WTC11 (cell line): ENCODE measurements at regions not wholly inside any gene's neighbourhood (a gene's known extent, or its start where the extent isn't known, plus 50 kb on each side); places are given as distances from the start of the nearest gene placed in this dataset.

Source experiments
- ATAC-seq: fragments of 200-7000 bp; cut with Tn5 transposase; 2 replicates; pipeline ENCODE4 v1.10.0; 2021; ENCODE audit warnings: mild to moderate bottlenecking, moderate library complexity
- CTCF ChIA-PET: fragments of 300-600 bp; sonication (Branson Sonifier 250); formaldehyde crosslinking; loops from one replicate; lab custom pipeline; 2021; ENCODE audit warnings: antibody characterized with exemption; lab: Charles Lee
- POLR2A ChIA-PET: fragments of 350-600 bp; sonication (Branson Sonifier 250); formaldehyde crosslinking; loops from one replicate; lab custom pipeline; 2021; ENCODE audit warnings: antibody characterized with exemption; lab: Charles Lee
- DNase-seq: peaks from one replicate; pipeline ENCODE4 v3.0.0; 2021; ENCODE audit warnings: low spot score
- H3K27ac Mint-ChIP-seq: 2 replicates; pipeline ENCODE4 v1.8.0; 2021; ENCODE audit warnings: mixed read lengths
- H3K27me3 Mint-ChIP-seq: 2 replicates; pipeline ENCODE4 v1.8.0; 2021; ENCODE audit warnings: low read depth, mild to moderate bottlenecking, moderate library complexity, mixed read lengths
- H3K36me3 Mint-ChIP-seq: 2 replicates; pipeline ENCODE4 v1.8.0; 2021; ENCODE audit warnings: mixed read lengths
- H3K4me1 Mint-ChIP-seq: 2 replicates; pipeline ENCODE4 v1.8.0; 2022; ENCODE audit warnings: mixed read lengths
- H3K4me3 Mint-ChIP-seq: 2 replicates; pipeline ENCODE4 v1.8.0; 2021; ENCODE audit warnings: mild to moderate bottlenecking, moderate library complexity, mixed read lengths
- H3K9me3 Mint-ChIP-seq: 2 replicates; pipeline ENCODE4 v1.8.0; 2021; ENCODE audit warnings: mixed read lengths
- AR ChIP-seq: fragments of 250-450 bp; sonication (Bioruptor Pico); IDR thresholded peaks from 2 replicates; pipeline ENCODE4 v1.9.0; 2021; ENCODE audit warnings: mild to moderate bottlenecking
- CREB1 ChIP-seq: sonication (generic); formaldehyde crosslinking; IDR thresholded peaks from 2 replicates; pipeline ENCODE4 v1.8.0; 2023; ENCODE audit warnings: mild to moderate bottlenecking, missing genetic modification reagents
- CREM ChIP-seq: sonication (generic); formaldehyde crosslinking; IDR thresholded peaks from 2 replicates; pipeline ENCODE4 v1.8.1; 2022; ENCODE audit warnings: mild to moderate bottlenecking, missing genetic modification reagents, moderate library complexity
- CTCF ChIP-seq: fragments of 200-600 bp; IDR thresholded peaks from 2 replicates; pipeline ENCODE4 v1.8.0; 2022; ENCODE audit warnings: antibody characterized with exemption
- E2F1 ChIP-seq: sonication (generic); formaldehyde crosslinking; IDR thresholded peaks from 2 replicates; pipeline ENCODE4 v1.8.0; 2022; ENCODE audit warnings: mild to moderate bottlenecking, missing genetic modification reagents
- E2F5 ChIP-seq: sonication (generic); formaldehyde crosslinking; IDR thresholded peaks from 2 replicates; pipeline ENCODE4 v1.8.1; 2022; ENCODE audit warnings: mild to moderate bottlenecking, moderate library complexity, missing genetic modification reagents
- ELF4 ChIP-seq: sonication (generic); formaldehyde crosslinking; IDR thresholded peaks from 2 replicates; pipeline ENCODE4 v1.8.1; 2022; ENCODE audit warnings: low read depth, mild to moderate bottlenecking, moderate library complexity, missing genetic modification reagents
- FOXP1 ChIP-seq: sonication (generic); formaldehyde crosslinking; IDR thresholded peaks from 2 replicates; pipeline ENCODE4 v1.8.0; 2022; ENCODE audit warnings: missing genetic modification reagents, mild to moderate bottlenecking, moderate library complexity, borderline replicate concordance
- GTF2I ChIP-seq: fragments of 250-450 bp; sonication (Bioruptor Pico); conservative IDR thresholded peaks from 2 replicates; pipeline ENCODE4 v1.4.0; 2021; ENCODE audit warnings: mild to moderate bottlenecking
- MAX ChIP-seq: sonication (generic); formaldehyde crosslinking; IDR thresholded peaks from 2 replicates; pipeline ENCODE4 v1.8.0; 2022; ENCODE audit warnings: mild to moderate bottlenecking, missing genetic modification reagents
- NFE2L1 ChIP-seq: sonication (generic); formaldehyde crosslinking; IDR thresholded peaks from 2 replicates; pipeline ENCODE4 v1.8.1; 2023; ENCODE audit warnings: missing genetic modification reagents
- NR2C2 ChIP-seq: sonication (generic); formaldehyde crosslinking; IDR thresholded peaks from 2 replicates; pipeline ENCODE4 v1.8.0; 2022; ENCODE audit warnings: mild to moderate bottlenecking, missing genetic modification reagents
- TCF7 ChIP-seq: sonication (generic); formaldehyde crosslinking; IDR thresholded peaks from 2 replicates; pipeline ENCODE4 v1.8.0; 2022; ENCODE audit warnings: mild to moderate bottlenecking, low read depth, missing genetic modification reagents, moderate library complexity
- ZNF423 ChIP-seq: fragments of 250-450 bp; sonication (Bioruptor Pico); IDR thresholded peaks from 2 replicates; pipeline ENCODE4 v2.1.2; 2022; ENCODE audit warnings: mild to moderate bottlenecking, moderate library complexity

- TF ChIP-seq CREM (no peak), GTF2I (CRISPR knock-in tag) (no peak), NR2C2 (CRISPR knock-in tag) (no peak), AR (CRISPR knock-in tag) (no peak), TCF7 (no peak)
- Mint-ChIP-seq H3K4me3 (no peak overlapping the region), H3K36me3 (no peaks in the 10 kb centered on the region), H3K27me3 (no peaks in the 10 kb centered on the region), H3K4me1 (peaks cover 19% of the 10 kb centered on the region), H3K27ac (no peak overlapping the region), H3K9me3 (peaks cover 24% of the 10 kb centered on the region)
- CTCF ChIA-PET: no interaction called here
- POLR2A ChIA-PET: no interaction called here
- DNase-seq: no peak
- no peak for ATAC-seq
These were observed 992.7 kb downstream of the NTRK3 start for GRCh38 chr15:87263871-87264270.

DNA sequence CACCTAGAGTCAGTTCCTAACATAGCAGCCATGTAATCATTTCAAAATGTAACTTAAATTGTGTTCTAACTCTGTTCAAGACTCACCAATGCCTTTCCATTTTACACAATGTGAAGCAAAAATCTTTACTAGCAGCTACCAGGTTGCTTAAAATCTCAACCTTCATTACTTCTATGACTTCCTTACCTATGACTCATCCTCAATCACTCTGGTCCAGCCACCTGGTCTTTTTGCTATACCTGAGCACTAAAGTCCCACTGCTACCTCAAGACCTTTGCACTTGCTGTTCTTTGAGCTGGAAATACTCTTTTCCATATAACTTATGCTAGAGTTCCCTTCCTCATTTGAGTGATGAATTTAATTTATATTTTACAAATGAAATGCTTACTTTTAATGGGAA, 993.2 kb downstream of the NTRK3 start:
- H3K27me3 Mint-ChIP-seq: no peaks in the 10 kb centered on the region

More for the DNA sequence above, 993.2 kb downstream of the NTRK3 start:
- H3K36me3 Mint-ChIP-seq: no peaks in the 10 kb centered on the region
- no peak overlapping the region for H3K4me3 Mint-ChIP-seq
- peaks cover 29% of the 10 kb centered on the region for H3K9me3 Mint-ChIP-seq
- no peak for DNase-seq
- ChIA-PET POLR2A (interaction anchor here (0.5 kb wide), 1 partner anchor 880 kb away, joined by 3 read pairs; no protein-coding TSS in a partner anchor), CTCF (no interaction called here)
- ATAC-seq: no peak
- H3K27ac Mint-ChIP-seq: no peak overlapping the region
- H3K4me1 Mint-ChIP-seq: peaks cover 19% of the 10 kb centered on the region
- TF ChIP-seq TCF7 (no peak), NR2C2 (CRISPR knock-in tag) (no peak), CTCF (no peak), MAX (no peak), ZNF423 (CRISPR knock-in tag) (no peak), E2F1 (no peak), NFE2L1 (CRISPR knock-in tag) (no peak), CREB1 (CRISPR knock-in tag) (no peak), E2F5 (CRISPR knock-in tag) (no peak), ELF4 (CRISPR knock-in tag) (no peak), FOXP1 (CRISPR knock-in tag) (no peak)
- TF ChIP-seq, all 79 proteins: peak for 0
